Esophagus muscularis mucosa (tissue), 3 donors: ENCODE measurements at regions not wholly inside any gene's neighbourhood (a gene's known extent, or its start where the extent isn't known, plus 50 kb on each side); places are given as distances from the start of the nearest gene placed in this dataset.
"Not testable (repeated sequence)": the region's sequence is repeated elsewhere in the genome, so short reads cannot be mapped to it uniquely, and the experiment has no call there.

Source experiments
- EP300 ChIP-seq: sonication (generic); formaldehyde crosslinking; IDR thresholded peaks from one replicate; pipeline ENCODE4 v1.6.1; 2017; ENCODE audit warnings: antibody characterized with exemption
- TF ChIP-seq, protein P1 (sequence below), 3 experiments: fragments of 200-600 bp in 2 of 3; fragments of 450-650 bp in 1 of 3; sonication (generic) in 2 of 3; IDR thresholded peaks; one replicate each; pipeline ENCODE4 v1.5.1; 2017 to 2019; ENCODE audit warnings: antibody characterized with exemption in 3 of 3, mild to moderate bottlenecking in 2 of 3, moderate library complexity in 1 of 3

DNA sequence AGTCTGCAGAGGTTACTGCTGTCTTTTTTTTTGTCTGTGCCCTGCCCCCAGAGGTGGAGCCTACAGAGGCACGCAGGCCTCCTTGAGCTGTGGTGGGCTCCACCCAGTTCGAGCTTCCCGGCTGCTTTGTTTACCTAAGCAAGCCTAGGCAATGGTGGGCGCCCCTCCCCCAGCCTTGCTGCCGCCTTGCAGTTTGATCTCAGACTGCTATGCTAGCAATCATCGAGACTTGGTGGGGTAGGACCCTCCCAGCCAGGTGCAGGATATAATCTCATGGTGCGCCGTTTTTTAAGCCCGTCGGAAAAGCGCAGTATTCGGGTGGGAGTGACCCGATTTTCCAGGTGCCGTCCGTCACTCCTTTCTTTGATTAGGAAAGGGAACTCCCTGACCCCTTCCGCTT is 126.3 kb downstream of the CYP26B1 start:
- not testable (repeated sequence) for TF ChIP-seq EP300
- TF ChIP-seq, protein P1, sequence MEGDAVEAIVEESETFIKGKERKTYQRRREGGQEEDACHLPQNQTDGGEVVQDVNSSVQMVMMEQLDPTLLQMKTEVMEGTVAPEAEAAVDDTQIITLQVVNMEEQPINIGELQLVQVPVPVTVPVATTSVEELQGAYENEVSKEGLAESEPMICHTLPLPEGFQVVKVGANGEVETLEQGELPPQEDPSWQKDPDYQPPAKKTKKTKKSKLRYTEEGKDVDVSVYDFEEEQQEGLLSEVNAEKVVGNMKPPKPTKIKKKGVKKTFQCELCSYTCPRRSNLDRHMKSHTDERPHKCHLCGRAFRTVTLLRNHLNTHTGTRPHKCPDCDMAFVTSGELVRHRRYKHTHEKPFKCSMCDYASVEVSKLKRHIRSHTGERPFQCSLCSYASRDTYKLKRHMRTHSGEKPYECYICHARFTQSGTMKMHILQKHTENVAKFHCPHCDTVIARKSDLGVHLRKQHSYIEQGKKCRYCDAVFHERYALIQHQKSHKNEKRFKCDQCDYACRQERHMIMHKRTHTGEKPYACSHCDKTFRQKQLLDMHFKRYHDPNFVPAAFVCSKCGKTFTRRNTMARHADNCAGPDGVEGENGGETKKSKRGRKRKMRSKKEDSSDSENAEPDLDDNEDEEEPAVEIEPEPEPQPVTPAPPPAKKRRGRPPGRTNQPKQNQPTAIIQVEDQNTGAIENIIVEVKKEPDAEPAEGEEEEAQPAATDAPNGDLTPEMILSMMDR (IDR thresholded peaks at IDR 0.05), result not testable (repeated sequence)
